Ishikawa (cell line): ENCODE measurements at regions not wholly inside any gene's neighbourhood (a gene's known extent, or its start where the extent isn't known, plus 50 kb on each side); places are given as distances from the start of the nearest gene placed in this dataset.

Experiments
- CEBPB ChIP-seq: IDR thresholded peaks from 2 replicates; pipeline ENCODE4 v1.6.1; 2012
- EGR1 ChIP-seq: IDR thresholded peaks from 2 replicates; pipeline ENCODE4 v1.6.1; 2012
- EP300 ChIP-seq: IDR thresholded peaks from 2 replicates; pipeline ENCODE4 v1.6.1; 2012; ENCODE audit warnings: borderline replicate concordance
- NFIC ChIP-seq: IDR thresholded peaks from 2 replicates; pipeline ENCODE4 v1.6.1; 2012
- RAD21 ChIP-seq: IDR thresholded peaks from 2 replicates; pipeline ENCODE4 v1.6.1; 2012; ENCODE audit warnings: low read depth
- TAF1 ChIP-seq: IDR thresholded peaks from 2 replicates; pipeline ENCODE4 v1.6.1; 2012; ENCODE audit warnings: low read depth, mild to moderate bottlenecking
- TCF12 ChIP-seq: IDR thresholded peaks from 2 replicates; pipeline ENCODE4 v1.6.1; 2012; ENCODE audit warnings: low read depth
- YY1 ChIP-seq: IDR thresholded peaks from 2 replicates; pipeline ENCODE4 v1.6.1; 2012; ENCODE audit warnings: low read depth
- TF ChIP-seq, protein P1 (sequence below): IDR thresholded peaks from 2 replicates; pipeline ENCODE4 v1.6.1; 2012; ENCODE audit warnings: low read depth, mild to moderate bottlenecking
- TF ChIP-seq, protein P2 (sequence below): IDR thresholded peaks from 2 replicates; pipeline ENCODE4 v1.6.1; 2012
- TF ChIP-seq, protein P3 (sequence below): IDR thresholded peaks from 2 replicates; pipeline ENCODE4 v1.6.1; 2012

DNA sequence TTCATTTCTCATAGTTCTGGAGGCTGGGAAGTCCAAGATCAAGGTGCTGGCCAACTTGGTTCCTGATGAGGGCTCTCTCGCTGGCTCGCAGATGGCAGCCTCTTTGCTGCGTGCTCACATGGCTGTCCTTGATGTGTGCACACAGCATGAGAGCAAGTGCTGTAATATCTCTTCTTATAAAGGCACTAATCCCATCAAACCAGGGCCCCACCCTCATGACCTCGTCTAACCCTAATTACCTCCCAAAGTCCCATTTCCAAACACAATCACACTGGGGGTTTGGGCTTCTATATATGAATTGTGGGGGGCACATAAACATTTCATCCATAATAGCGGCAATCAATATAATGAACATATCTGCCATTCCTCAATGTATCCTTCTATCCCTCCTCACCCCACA is 1062.1 kb downstream of the BRD1 start:
- no peak for TF ChIP-seq TCF12
- TF ChIP-seq, protein P1, sequence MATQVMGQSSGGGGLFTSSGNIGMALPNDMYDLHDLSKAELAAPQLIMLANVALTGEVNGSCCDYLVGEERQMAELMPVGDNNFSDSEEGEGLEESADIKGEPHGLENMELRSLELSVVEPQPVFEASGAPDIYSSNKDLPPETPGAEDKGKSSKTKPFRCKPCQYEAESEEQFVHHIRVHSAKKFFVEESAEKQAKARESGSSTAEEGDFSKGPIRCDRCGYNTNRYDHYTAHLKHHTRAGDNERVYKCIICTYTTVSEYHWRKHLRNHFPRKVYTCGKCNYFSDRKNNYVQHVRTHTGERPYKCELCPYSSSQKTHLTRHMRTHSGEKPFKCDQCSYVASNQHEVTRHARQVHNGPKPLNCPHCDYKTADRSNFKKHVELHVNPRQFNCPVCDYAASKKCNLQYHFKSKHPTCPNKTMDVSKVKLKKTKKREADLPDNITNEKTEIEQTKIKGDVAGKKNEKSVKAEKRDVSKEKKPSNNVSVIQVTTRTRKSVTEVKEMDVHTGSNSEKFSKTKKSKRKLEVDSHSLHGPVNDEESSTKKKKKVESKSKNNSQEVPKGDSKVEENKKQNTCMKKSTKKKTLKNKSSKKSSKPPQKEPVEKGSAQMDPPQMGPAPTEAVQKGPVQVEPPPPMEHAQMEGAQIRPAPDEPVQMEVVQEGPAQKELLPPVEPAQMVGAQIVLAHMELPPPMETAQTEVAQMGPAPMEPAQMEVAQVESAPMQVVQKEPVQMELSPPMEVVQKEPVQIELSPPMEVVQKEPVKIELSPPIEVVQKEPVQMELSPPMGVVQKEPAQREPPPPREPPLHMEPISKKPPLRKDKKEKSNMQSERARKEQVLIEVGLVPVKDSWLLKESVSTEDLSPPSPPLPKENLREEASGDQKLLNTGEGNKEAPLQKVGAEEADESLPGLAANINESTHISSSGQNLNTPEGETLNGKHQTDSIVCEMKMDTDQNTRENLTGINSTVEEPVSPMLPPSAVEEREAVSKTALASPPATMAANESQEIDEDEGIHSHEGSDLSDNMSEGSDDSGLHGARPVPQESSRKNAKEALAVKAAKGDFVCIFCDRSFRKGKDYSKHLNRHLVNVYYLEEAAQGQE, result no peak
- no peak for TF ChIP-seq YY1
- no peak for TF ChIP-seq EP300
- TF ChIP-seq CEBPB, result no peak
- TF ChIP-seq, protein P2, sequence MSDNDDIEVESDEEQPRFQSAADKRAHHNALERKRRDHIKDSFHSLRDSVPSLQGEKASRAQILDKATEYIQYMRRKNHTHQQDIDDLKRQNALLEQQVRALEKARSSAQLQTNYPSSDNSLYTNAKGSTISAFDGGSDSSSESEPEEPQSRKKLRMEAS, result no peak
- no peak for TF ChIP-seq NFIC
- no peak for TF ChIP-seq RAD21
- TF ChIP-seq, protein P3, sequence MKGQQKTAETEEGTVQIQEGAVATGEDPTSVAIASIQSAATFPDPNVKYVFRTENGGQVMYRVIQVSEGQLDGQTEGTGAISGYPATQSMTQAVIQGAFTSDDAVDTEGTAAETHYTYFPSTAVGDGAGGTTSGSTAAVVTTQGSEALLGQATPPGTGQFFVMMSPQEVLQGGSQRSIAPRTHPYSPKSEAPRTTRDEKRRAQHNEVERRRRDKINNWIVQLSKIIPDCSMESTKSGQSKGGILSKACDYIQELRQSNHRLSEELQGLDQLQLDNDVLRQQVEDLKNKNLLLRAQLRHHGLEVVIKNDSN, result no peak
- TF ChIP-seq EGR1, result no peak
- TF ChIP-seq TAF1, result no peak
